Ishikawa (cell line): ENCODE measurements at regions not wholly inside any gene's neighbourhood (a gene's known extent, or its start where the extent isn't known, plus 50 kb on each side); places are given as distances from the start of the nearest gene placed in this dataset.

Experiments used
- CREB1 ChIP-seq: IDR thresholded peaks from 2 replicates; pipeline ENCODE4 v1.6.1; 2012; ENCODE audit warnings: low read depth
- EP300 ChIP-seq: IDR thresholded peaks from 2 replicates; pipeline ENCODE4 v1.6.1; 2012; ENCODE audit warnings: borderline replicate concordance
- MAX ChIP-seq: IDR thresholded peaks from 2 replicates; pipeline ENCODE4 v1.6.1; 2012
- REST ChIP-seq: IDR thresholded peaks from 2 replicates; pipeline ENCODE4 v1.6.1; 2012; ENCODE audit warnings: low read depth, mild to moderate bottlenecking
- TAF1 ChIP-seq: IDR thresholded peaks from 2 replicates; pipeline ENCODE4 v1.6.1; 2012; ENCODE audit warnings: low read depth, mild to moderate bottlenecking
- TCF12 ChIP-seq: IDR thresholded peaks from 2 replicates; pipeline ENCODE4 v1.6.1; 2012; ENCODE audit warnings: low read depth
- TEAD4 ChIP-seq: IDR thresholded peaks from 2 replicates; pipeline ENCODE4 v1.6.1; 2012
- USF1 ChIP-seq: IDR thresholded peaks from 2 replicates; pipeline ENCODE4 v1.6.1; 2012
- ZBTB7A ChIP-seq: IDR thresholded peaks from 2 replicates; pipeline ENCODE4 v1.6.1; 2012; ENCODE audit warnings: low read depth

GRCh38 chr2:17336458-17336857 is 181.8 kb downstream of the RAD51AP2 start:
- TF ChIP-seq USF1 (no peak), REST (no peak), CREB1 (no peak), TEAD4 (no peak), MAX (no peak), ZBTB7A (no peak), EP300 (no peak), TAF1 (no peak), TCF12 (no peak)
